AG09319 (cell line): ENCODE measurements at regions not wholly inside any gene's neighbourhood (a gene's known extent, or its start where the extent isn't known, plus 50 kb on each side); places are given as distances from the start of the nearest gene placed in this dataset.

Experiments
- DNase-seq: peaks from one replicate; pipeline ENCODE4 v3.0.0-alpha.2; 2010; ENCODE audit warnings: low read depth; ENCODE audit errors: extremely low read depth
- TF ChIP-seq, protein P1 (sequence below): IDR thresholded peaks from 2 replicates; pipeline ENCODE4 v1.5.1; 2011; ENCODE audit warnings: low read depth, mild to moderate bottlenecking, inconsistent platforms, low read length, moderate library complexity

DNA sequence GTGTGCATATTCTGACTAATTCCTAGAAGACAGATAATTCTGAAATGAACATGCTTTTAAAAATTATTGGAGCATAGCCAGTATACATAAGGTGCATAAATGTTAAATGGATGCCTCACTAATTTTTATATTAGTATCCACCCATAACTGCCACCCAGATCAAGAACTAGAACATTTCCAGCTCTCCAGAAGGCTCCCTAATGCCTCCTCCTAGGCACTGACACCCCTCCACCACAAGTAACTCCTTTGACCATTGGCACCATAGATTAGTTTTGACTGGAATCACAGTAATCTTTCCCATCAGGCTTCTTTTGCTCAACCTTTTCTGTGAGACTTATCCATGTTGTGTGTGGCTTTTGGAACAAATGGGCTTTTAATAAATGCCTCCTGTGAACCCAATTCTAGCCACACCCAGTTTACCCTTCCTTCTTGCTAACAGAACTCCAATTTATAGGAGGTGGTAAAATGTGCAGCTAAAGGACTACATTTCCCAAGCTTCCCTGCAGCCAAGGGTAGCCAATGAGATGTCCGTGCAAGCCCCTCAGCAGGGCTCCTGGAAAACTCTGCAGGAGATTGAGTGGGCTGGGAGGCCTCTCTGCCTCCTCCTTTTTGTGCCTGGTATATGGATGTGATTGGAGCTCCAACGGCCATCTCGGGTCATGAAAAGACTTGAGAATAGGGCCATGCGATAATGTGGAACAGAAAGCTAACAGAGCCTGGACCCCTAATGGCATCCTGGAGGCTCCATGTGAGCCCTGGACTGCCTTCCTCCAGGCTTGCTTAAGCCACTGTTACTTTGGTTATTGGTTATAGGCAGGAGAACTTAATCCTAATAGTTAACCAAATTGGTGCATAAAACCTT lies 322.6 kb upstream of the TLE3 start:
- TF ChIP-seq, protein P1, sequence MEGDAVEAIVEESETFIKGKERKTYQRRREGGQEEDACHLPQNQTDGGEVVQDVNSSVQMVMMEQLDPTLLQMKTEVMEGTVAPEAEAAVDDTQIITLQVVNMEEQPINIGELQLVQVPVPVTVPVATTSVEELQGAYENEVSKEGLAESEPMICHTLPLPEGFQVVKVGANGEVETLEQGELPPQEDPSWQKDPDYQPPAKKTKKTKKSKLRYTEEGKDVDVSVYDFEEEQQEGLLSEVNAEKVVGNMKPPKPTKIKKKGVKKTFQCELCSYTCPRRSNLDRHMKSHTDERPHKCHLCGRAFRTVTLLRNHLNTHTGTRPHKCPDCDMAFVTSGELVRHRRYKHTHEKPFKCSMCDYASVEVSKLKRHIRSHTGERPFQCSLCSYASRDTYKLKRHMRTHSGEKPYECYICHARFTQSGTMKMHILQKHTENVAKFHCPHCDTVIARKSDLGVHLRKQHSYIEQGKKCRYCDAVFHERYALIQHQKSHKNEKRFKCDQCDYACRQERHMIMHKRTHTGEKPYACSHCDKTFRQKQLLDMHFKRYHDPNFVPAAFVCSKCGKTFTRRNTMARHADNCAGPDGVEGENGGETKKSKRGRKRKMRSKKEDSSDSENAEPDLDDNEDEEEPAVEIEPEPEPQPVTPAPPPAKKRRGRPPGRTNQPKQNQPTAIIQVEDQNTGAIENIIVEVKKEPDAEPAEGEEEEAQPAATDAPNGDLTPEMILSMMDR, result no peak
- DNase-seq, result no peak

GRCh38 chr15:70418943-70419342 lies 321.2 kb upstream of the TLE3 start:
- DNase-seq, result no peak
- TF ChIP-seq, protein P1, result no peak

DNA sequence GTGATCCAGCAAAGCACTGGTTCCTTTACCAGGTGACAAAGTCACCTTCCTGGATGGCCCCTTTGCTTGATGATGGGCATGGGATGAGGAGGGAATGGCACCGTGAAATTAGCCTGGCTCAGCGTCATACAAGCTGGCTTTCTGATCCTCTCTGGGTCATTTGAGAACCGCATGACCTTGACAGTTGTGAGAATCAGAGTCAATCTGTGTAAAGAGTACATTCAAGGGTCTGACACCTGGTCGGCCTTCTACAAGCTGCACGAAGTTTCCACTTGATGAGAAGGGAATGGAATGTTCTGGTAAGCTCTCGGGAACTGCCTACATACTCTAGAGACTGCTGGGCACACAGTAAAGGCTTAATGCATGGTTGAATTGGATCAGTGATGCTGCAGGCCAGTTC lies 319.8 kb upstream of the TLE3 start:
- TF ChIP-seq, protein P1, result no peak
- no peak for DNase-seq

GRCh38 chr15:70416829-70417228 lies 319.1 kb upstream of the TLE3 start:
- TF ChIP-seq, protein P1, result no peak
- no peak for DNase-seq

DNA sequence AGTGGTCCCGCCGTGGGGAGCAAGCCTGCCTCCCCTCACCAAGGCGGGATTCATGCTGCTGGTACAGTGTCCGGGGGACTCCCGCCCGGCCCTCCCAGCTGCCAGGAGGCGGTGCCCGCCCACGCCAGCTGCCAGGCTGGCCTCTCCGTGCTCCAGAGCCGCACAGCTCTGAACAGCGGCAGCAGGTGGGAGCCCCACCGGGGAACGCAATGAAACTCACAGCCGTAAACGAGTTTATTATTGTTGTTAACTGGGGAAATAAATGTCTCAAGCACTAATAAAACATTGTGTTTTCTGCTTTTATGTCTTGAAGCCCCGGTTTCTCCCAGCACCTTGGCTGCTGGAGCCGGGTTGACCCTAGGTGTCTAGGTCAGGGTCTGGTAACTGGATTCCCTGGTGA lies 317.7 kb upstream of the TLE3 start:
- no peak for DNase-seq

GRCh38 chr15:70414626-70415025 lies 316.9 kb upstream of the TLE3 start:
- DNase-seq, result no peak
- TF ChIP-seq, protein P1, result no peak

More for the DNA sequence above, 317.7 kb upstream of the TLE3 start:
- TF ChIP-seq, protein P1, result no peak

- DNase-seq, result no peak
- TF ChIP-seq, protein P1, result no peak
These were observed 315.1 kb upstream of the TLE3 start for GRCh38 chr15:70412794-70413193.
